ENCODE measurements at regions not wholly inside any gene's neighbourhood (a gene's known extent, or its start where the extent isn't known, plus 50 kb on each side); places are given as distances from the start of the nearest gene placed in this dataset.
"Not testable (repeated sequence)": the region's sequence is repeated elsewhere in the genome, so short reads cannot be mapped to it uniquely, and the experiment has no call there.

DNA sequence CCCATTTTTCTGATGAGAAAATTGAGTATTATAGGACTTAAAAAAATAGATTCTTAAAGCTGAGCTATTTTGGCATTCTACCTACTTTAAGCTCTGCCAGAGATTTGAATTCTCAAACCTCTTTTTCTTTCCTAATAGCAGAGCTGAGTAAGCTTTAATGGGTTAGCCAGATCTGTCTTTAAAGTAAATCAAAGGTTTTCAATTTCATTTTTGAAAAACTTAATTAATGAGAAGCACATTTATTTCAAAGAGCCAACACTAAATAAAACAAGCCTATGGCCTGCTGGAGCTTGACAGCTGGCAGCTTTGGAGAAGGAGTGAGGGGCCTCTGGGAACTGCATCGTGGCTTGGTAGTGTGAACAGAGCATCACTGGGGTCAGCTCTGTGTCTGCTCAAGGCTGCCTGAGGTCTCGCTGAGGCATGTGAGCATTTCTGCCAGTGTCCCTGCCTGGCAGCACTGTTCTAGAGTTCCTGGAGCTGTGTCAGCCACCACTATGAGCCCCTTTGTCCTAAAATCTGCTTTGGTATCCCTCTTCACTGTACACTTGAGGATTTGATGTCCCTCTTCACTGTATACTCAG is 50.4 kb upstream of the PRSS23 start:
- DNase-seq, result no peak

DNA sequence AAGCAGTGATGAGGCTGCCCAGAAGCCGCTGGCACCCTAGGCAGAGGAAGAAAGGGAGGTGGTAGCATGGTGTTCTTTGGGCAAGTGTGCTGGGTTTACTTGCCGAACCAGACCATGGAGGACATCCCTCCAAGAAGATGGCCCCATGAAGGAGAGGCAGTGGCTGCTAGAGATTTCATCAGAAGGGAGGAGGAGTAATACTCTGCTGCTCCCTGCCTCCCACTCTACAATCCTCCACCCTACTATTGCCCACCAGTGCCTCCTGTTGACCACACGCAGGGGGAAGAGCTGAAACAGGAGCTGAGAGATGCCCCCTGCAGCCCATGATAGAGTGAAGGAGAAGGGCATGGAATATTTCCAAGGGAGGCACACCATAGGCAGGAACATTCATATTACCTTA is 51.0 kb upstream of the PRSS23 start:
- no peak for DNase-seq

DNA sequence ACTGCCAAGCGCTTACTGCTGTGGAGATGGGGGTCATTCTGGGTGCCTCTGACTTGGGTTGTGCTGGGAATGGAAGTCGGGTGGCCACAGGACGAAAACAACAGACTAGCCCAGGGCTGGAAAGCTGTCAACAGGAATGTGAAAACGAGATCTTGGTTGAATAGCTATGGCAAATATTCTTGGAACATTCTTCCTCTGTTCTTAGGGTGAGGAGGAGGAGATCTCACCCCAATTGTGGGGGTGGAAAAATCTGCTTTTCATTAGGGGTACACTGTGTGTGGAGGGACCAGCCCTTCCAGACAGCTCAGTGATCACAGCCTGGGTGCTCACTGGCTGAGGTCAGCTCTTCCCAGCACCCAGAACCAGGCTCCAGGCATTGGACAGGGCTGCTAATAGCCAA is 52.0 kb upstream of the PRSS23 start:
- DNase-seq, result no peak

DNA sequence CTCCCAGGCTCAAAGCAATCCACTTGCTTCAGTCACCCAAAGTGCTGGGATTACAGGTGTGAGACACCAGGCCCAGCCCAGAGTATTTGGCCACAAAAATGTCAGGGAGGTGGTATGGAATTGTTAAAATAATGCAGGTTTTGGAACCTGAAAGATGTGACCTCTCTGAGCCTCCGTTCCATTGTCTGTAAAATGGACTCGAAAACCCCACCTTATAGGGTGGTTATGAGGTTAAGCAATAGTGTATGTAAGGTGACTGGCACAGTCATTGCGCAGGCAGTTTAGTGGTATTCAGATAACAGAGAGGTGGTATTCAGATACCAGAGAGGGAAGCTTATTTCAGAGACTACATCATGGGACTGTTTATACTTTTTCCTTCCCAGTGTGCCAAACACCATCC is 52.5 kb upstream of the PRSS23 start:
- DNase-seq, result no peak

DNA sequence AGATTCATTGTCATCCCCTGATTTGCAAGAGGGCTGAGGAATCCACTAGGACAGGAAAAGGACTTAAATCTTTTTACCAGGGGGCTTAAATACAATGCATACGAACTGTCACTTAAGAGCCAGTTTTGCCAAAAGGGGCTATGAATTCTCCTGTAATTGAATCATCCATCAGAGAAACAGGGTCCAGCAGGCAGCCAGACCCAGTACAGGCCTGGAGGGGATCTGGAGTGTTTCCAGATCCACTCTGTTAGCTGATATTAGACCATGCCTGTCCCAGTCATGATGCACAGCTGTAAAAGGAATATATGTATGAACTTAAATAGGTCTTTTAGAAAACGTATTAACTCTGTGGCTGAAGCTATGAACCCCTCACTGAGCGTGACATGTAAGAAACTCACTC is 53.8 kb upstream of the PRSS23 start:
- no peak for DNase-seq

GRCh38 chr11:86745571-86745970 is 54.8 kb upstream of the PRSS23 start:
- DNase-seq, result no peak

- DNase-seq, result peak; percentile 21 to 30
These were observed 56.9 kb upstream of the PRSS23 start for GRCh38 chr11:86743223-86744118.

DNA sequence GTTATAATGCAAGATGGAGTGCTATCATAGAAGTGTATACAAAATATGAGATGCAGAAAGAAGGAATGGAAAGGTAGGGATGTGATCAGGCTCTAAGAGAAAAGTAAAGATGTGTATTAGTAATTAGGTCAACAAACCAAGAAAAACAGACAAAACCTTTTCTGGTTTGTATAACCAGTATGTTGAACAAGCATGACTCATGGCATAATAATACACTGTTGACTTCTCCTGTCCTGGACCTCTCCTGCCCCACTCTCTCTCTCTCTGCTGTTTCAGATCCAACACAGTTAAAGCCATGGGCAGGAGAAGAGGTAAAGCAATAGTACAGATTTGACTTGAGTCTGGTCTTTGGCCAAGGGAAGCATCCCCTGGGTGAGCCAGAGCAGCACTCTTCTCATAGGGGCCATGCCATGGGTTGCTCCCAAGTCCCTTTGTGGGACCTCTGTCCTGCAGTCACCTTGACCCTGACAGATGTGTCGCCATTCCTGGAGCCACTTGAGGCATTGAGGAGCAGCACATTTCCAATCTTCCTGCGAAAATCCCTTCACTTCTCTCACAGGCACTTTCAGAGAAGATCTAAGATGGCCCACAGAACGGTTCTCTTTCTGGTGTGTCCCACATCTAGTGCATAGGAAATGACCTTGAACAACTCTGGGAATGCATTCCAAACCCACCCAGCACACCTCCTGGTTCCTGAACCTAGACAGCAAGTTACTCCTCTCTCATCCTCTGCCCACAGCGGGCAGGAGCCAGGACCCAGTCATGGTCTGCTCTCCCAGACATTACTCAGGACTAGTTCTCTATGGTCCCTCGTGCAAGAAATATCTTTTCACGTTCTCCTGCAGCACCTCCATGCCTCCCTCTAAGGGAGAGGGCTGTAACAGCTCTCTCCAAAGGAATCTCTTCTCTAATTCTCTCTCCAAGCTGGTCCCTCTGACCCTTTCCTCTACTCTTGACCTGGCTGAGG is 58.2 kb upstream of the PRSS23 start:
- no peak for DNase-seq

- DNase-seq, result no peak
These were observed 58.9 kb upstream of the PRSS23 start for GRCh38 chr11:86741484-86741835.

DNA sequence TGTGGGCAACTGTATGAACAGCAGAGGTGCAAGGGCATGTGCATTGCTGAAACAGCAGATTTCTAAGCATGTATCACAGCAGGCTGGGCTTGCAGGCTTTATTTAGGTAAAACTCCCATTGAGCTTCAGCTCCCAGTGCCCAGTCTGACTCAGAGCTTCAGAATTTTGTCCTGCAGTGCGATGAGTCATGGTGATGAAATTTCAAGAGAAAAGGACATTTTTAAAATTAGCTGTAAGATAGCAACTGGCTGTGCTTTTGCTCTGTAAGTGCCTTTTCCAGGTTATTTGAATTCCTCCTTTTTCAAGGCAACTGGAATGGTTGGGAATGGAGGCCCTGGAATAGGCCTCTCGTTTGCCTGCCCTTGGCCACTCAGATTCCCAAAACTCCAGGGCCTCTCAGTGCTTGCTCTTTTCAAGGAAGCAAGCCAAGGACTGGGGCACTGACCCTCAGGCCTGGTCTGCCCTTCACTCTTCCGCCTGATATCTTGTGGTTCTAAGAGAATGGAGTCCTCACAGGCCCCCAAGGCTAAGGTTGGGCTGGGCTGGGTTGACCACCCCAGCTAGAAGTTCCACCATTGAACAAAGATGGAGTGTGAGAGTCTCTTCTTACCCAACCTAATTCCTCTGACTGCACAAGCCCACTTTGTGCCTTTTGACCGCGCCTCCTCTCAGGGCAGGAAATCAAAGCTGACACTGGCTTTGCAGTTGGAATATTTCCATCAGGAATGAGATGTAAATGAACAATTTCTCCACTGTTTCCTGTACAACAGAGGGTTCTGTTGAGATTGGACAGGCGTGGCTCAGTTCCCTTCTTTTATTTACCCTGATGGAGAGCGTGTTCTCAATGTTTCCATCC is 59.5 kb upstream of the PRSS23 start:
- peak; percentile 49 to 51 for DNase-seq

GRCh38 chr11:86738568-86738967 is 61.8 kb upstream of the PRSS23 start:
- DNase-seq, result no peak

DNA sequence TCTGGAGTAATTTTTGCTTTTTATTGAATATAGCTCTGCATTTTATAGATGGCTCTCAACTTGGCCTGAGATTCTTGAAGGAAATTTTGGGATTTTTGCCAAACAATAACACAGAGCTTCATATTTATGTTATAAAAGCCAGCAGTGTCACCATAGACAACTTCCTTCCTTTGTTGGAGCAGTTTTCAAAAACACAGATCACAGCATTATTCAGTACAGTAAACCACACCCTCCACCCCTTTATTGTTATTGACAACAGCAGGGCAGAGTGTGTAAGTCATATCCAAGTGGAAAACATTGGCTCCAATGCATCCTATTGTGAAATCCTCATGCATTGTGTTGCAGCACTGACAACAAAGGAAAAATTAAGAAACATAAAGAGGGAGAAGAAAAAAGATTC is 62.6 kb upstream of the PRSS23 start:
- no peak for DNase-seq

DNA sequence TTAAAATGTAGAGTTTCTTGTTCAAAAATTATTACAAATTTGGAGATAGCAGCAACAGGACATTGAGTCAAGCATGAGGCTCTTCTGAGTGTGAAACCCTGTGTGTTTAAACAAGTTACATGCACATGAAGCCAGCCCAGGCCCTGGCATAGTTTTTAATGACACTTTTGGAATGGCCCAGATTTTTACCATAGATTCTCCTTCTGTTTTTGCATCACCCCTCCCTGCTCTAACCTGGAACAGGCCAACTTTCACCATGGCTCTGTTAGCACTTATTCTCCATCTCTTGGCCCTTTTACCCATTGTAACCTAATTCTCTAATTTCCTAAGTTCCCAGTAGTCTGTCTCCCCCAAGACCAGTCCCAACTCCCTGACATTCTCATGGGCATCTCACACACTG is 63.1 kb upstream of the PRSS23 start:
- DNase-seq, result no peak

DNA sequence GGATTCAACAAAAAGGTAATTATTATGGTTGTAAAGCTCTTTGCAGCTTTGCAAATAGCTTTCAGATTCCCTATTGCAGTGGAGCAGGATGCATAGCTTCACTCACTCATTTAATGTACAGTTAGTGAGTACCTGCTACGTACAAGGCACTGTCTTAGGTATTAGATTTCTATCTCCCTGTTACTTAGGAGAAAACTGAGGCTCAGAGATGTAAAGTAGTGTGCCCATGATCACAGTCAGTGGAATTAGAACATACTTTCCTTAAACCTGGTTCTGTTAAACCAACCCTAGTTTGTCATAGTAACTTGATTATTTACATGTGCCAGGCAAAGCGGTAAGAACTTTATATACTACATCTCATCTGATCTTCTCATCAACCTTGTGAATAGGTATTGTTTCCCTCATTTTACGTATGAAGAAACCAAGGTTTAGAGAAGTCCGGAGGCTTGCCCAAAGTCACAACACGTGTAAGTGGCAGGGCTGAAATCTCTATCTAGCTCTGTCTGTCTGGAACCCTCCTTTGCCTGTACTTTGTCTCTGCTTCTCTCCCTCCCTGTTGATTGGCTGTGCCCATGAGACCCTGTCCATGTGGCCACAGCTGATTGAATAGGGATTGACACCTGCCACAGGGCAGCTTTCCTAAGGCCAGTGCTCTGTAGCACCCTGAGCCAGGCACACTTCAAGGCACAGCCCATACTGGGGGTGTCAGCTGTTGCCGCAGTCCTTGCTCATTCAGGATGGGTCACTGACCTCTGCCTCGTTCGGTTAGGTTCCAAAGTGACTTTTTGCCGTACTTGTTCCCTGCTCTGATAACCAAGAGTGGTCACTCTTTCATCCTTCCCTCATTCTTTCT is 63.8 kb upstream of the PRSS23 start:
- no peak for DNase-seq

DNA sequence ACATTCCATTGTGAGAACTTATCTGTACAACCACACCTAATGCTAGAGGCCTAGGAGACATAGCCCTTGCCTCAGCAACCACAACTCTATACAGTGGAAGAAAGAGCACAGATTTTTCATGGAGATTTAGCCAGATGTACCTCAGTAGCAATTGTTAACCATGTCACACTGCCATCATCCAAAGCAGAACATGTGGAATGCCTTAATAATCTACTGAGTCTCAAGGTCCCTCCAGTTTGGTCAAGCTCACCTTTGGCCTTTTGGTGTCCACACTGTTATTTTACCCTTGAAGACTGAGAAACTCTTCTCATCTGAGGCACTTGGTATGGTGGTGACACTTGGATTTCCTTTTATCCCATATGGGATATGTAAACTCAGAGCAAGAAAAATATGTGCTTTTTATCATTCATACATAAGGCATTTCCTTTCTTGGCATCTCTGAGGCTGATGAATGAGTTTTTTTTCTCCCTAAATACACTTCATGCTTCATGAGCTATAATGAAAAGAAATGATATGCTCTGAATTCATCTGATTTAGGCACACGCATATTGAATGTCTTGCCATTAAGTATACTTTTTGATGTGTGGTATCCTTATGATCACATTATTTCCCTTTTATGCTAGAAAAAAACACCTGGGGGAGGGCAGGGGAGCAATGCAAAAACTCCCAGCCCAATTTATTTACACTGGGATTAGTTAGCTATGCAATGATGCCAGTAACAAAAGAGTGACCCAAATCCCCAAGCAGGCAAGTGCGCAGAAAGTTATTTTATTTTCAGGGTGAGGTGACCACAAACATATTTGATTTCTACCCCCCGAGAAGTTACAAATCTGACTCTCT is 63.3 kb upstream of the ME3 start:
- DNase-seq, result no peak

DNA sequence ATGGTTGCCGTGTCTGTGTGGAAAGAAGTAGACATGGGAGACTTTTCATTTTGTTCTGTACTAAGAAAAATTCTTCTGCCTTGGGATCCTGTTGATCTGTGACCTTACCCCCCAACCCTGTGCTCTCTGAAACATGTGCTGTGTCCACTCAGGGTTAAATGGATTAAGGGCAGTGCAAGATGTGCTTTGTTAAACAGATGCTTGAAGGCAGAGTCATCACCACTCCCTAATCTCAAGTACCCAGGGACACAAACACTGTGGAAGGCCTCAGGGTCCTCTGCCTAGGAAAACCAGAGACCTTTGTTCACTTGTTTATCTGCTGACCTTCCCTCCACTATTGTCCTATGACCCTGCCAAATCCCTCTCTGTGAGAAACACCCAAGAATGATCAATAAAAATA is 60.3 kb upstream of the ME3 start:
- DNase-seq, result not testable (repeated sequence)

GRCh38 chr11:86732286-86732685 is 59.9 kb upstream of the ME3 start:
- DNase-seq, result not testable (repeated sequence)

DNA sequence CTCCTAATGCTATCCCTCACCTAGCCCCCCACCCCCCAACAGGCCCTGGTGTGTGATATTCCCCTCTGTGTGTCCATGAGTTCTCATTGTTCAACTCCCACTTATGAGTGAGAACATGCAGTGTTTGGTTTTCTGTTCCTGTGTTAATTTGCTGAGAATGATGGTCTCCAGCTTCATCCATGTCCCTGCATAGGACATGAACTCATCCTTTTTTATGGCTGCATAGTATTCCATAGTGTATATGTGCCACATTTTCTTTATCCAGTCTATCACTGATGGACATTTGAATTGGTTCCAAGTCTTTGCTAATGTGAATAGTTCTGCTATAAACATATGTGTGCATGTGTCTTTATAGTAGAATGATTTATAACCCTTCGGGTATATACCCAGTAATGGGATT is 57.2 kb upstream of the ME3 start:
- not testable (repeated sequence) for DNase-seq

DNA sequence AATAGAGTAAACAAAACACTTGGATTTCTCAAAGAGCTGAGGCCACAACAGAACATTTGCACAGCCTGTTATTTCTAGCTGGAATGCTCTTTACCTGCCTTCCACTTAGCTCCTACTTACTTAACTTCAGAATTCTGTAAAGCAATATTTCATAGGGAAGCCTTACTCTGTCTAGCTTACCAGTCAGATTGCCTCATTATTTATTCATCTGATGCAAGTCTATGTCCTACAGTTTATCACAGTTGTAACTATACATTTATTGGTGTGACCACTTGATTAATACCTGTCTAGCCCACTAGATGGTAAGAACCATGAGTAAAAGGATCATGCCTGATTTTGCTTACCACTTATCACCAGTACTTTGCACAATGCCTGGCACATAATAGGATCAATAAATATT is 56.1 kb upstream of the ME3 start:
- no peak for DNase-seq

DNA sequence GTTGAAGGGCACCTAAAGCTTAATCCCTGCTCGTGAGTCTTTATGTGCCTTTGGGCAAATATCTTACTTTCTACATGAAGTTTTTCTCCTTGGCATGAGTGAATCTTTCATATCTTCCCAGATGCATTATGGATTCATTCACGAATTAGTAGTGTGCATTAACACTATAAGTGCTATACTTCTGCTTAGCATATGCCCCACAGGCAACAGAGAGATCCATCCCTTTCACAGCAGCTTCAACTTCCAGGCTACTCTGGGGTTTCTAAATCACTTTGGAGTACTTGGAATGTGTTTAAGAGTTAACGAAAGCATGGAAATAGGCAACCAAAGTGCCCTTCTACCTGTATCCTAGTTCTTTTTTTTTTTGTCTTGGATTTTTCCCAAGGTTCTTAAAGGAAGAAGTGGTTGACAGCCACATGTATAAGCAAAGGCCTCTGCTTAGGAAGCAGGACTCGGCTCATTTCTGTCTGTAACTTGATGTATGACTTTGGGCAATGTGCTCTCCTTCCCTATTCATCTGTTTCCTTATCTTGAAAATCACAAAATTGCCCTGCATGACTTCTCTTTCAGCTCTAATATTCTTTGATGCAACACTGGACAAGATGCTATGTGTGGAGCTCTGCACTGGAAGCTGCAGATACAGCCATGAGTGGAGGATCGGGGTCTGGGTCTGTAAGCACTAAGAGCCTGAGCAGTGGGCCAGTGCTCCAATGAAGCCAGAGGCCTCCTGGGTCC is 54.5 kb upstream of the ME3 start:
- DNase-seq, result no peak

All from Kasumi-1 (cell line).